Neutrophil (primary cell): ENCODE measurements at regions not wholly inside any gene's neighbourhood (a gene's known extent, or its start where the extent isn't known, plus 50 kb on each side); places are given as distances from the start of the nearest gene placed in this dataset.

Source experiments
- H3K27ac ChIP-seq: fragments of 200-600 bp; sonication (generic); 2 replicates; pipeline ENCODE4 v1.5.1; 2016; ENCODE audit warnings: mild to moderate bottlenecking, moderate library complexity
- H3K27me3 ChIP-seq: fragments of 200-600 bp; sonication (generic); 2 replicates; pipeline ENCODE4 v1.6.0; 2016; ENCODE audit warnings: mild to moderate bottlenecking
- H3K36me3 ChIP-seq: fragments of 200-600 bp; sonication (generic); 2 replicates; pipeline ENCODE4 v1.5.1; 2017
- H3K4me1 ChIP-seq, 2 experiments: fragments of 200-600 bp in 1 of 2; sonication (generic) in 1 of 2; 1 replicate in 1 of 2; 2 replicates in 1 of 2; pipeline versions ENCODE4 v1.5.1 to v1.6.1; 2013 to 2016; ENCODE audit warnings: low read depth in 1 of 2, low read length in 1 of 2, mild to moderate bottlenecking in 1 of 2, moderate library complexity in 1 of 2; ENCODE audit not compliant: control insufficient read depth in 1 of 2, insufficient read depth in 1 of 2
- H3K4me3 ChIP-seq, 2 experiments: fragments of 200-600 bp in 1 of 2; sonication (generic) in 1 of 2; 1 replicate in 1 of 2; 2 replicates in 1 of 2; pipeline ENCODE4 v1.5.1; 2013 to 2016; ENCODE audit warnings: low read depth in 1 of 2, low read length in 1 of 2, mild to moderate bottlenecking in 1 of 2, moderate library complexity in 1 of 2
- H3K9me3 ChIP-seq: fragments of 200-600 bp; sonication (generic); 2 replicates; pipeline ENCODE4 v1.5.1; 2016
- CTCF ChIP-seq: fragments of 200-600 bp; sonication (generic); IDR thresholded peaks from 2 replicates; pipeline ENCODE4 v1.5.1; 2016; ENCODE audit warnings: antibody characterized with exemption

- Histone ChIP-seq H3K9me3 (no peaks in the 10 kb centered on the region), H3K27ac (no peak overlapping the region), H3K4me3 (no peak overlapping the region), H3K36me3 (no peaks in the 10 kb centered on the region), H3K4me1 (no peaks in the 10 kb centered on the region), H3K27me3 (no peaks in the 10 kb centered on the region)
- no peak for TF ChIP-seq CTCF
Measured at GRCh38 chr14:23861666-23862065, 91.9 kb upstream of the DHRS4 start.

- no peak for TF ChIP-seq CTCF
- Histone ChIP-seq H3K4me3 (no peak overlapping the region), H3K27me3 (no peaks in the 10 kb centered on the region)
Measured at GRCh38 chr14:23862513-23862912, 91.1 kb upstream of the DHRS4 start.

GRCh38 chr14:23863836-23864235 is 89.7 kb upstream of the DHRS4 start:
- Histone ChIP-seq H3K36me3 (no peaks in the 10 kb centered on the region), H3K4me3 (no peak overlapping the region), H3K4me1 (no peaks in the 10 kb centered on the region), H3K27ac (no peak overlapping the region), H3K27me3 (no peaks in the 10 kb centered on the region), H3K9me3 (no peaks in the 10 kb centered on the region)
- TF ChIP-seq CTCF = no peak

More at GRCh38 chr14:23862513-23862912, 91.1 kb upstream of the DHRS4 start:
- H3K36me3 ChIP-seq = no peaks in the 10 kb centered on the region
- no peaks in the 10 kb centered on the region for H3K9me3 ChIP-seq
- no peaks in the 10 kb centered on the region for H3K4me1 ChIP-seq
- H3K27ac ChIP-seq = no peak overlapping the region

GRCh38 chr14:23864259-23864658 is 89.3 kb upstream of the DHRS4 start:
- H3K36me3 ChIP-seq = no peaks in the 10 kb centered on the region
- TF ChIP-seq CTCF = no peak
- no peaks in the 10 kb centered on the region for H3K9me3 ChIP-seq
- no peaks in the 10 kb centered on the region for H3K4me1 ChIP-seq
- no peak overlapping the region for H3K4me3 ChIP-seq
- no peaks in the 10 kb centered on the region for H3K27me3 ChIP-seq
- no peak overlapping the region for H3K27ac ChIP-seq

- H3K36me3 ChIP-seq = no peaks in the 10 kb centered on the region
- H3K4me3 ChIP-seq = no peak overlapping the region
- H3K9me3 ChIP-seq = no peaks in the 10 kb centered on the region
- H3K27ac ChIP-seq = no peak overlapping the region
- no peak for TF ChIP-seq CTCF
- no peaks in the 10 kb centered on the region for H3K4me1 ChIP-seq
- no peaks in the 10 kb centered on the region for H3K27me3 ChIP-seq
Measured at GRCh38 chr14:23864861-23865260, 88.7 kb upstream of the DHRS4 start.

GRCh38 chr14:23865502-23865901 is 88.1 kb upstream of the DHRS4 start:
- H3K27ac ChIP-seq = no peak overlapping the region
- no peaks in the 10 kb centered on the region for H3K4me1 ChIP-seq
- no peaks in the 10 kb centered on the region for H3K9me3 ChIP-seq
- H3K27me3 ChIP-seq = no peaks in the 10 kb centered on the region
- no peak overlapping the region for H3K4me3 ChIP-seq
- TF ChIP-seq CTCF = no peak
- H3K36me3 ChIP-seq = no peaks in the 10 kb centered on the region
